GM12892 (cell line): ENCODE measurements at regions not wholly inside any gene's neighbourhood (a gene's known extent, or its start where the extent isn't known, plus 50 kb on each side); places are given as distances from the start of the nearest gene placed in this dataset.
"Not testable (repeated sequence)": the region's sequence is repeated elsewhere in the genome, so short reads cannot be mapped to it uniquely, and the experiment has no call there.

Experiments
- POLR2A ChIP-seq: IDR thresholded peaks from 2 replicates; pipeline ENCODE4 v1.6.1; 2011; ENCODE audit warnings: low read depth, low read length, control low read depth
- POLR2AphosphoS5 ChIP-seq: IDR thresholded peaks from 2 replicates; pipeline ENCODE4 v1.6.1; 2011; ENCODE audit warnings: low read depth, low read length, control low read depth
- TAF1 ChIP-seq: IDR thresholded peaks from 2 replicates; pipeline ENCODE4 v1.6.1; 2011; ENCODE audit warnings: low read depth, mild to moderate bottlenecking, control low read depth, low read length, borderline replicate concordance

- TF ChIP-seq TAF1, POLR2A, POLR2AphosphoS5: not testable (repeated sequence)
Measured at GRCh38 chr5:96560857-96561256, 101.3 kb upstream of the CAST start.
